Anterior cingulate cortex (tissue), 58 donors: ENCODE measurements at regions not wholly inside any gene's neighbourhood (a gene's known extent, or its start where the extent isn't known, plus 50 kb on each side); places are given as distances from the start of the nearest gene placed in this dataset.

ENCODE experiments used
- DNase-seq, 58 donors: peaks; one replicate each; lab custom pipeline; 2025; lab: John Stamatoyannopoulos, UW

DNA sequence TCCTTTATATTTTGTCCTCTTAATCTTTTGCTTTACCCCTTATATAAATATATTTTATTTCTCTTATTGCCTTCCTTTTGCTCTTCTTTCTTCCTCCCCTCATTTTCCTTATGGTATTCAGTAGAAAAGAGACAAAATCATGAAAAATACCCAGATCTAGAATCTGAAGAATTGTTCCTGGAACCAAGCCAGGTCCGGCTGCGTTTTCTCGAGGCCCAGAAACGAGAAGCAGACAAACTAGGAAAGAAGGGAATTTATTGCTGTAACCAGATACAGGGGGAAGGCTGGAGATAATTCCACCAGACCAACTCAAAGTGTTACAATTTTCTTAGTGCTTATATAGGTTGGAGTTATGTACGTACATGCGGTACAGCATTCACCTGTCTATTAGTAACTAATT lies 328.7 kb downstream of the GABRG1 start:
- DNase-seq = no peak

DNA sequence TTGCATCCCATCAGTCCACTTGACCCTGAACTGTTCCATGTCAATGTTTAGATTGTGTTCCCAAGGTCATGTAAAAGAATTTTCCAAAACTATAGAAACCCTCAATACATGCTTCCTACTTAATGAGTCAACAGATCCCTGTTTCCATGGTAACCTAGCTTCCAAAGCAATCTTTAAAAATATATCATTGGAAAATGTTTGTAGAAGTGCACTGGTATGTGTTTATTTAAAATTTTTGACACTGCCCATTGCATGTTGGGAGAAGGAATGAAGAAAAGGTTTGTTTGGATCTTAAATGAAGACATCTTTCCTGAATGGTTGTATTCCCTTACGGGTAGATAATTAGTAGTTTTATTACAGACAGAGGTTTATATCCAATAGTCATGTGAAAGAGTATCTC lies 345.3 kb downstream of the GABRG1 start:
- DNase-seq = no peak

DNA sequence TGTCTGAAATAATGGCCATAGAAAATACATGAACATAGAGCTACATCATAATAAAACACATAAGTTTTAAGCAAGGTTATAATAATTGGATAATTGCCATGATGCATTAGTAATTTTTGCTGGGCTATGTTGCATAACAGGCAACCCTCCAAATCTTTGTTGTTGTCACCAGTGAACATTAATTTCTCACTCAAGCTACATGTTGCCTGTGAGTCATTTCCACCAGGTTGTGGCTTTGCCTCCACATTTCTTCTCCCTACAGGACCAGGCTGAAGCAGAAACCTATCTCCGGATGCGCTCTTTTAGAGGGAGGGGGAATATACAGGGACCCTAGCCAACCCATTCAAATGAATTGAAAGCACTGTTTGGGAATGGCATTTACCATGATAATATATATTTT lies 347.7 kb downstream of the GABRG1 start:
- DNase-seq = no peak

GRCh38 chr4:45770958-45771357 lies 352.9 kb downstream of the GABRG1 start:
- DNase-seq = no peak

DNA sequence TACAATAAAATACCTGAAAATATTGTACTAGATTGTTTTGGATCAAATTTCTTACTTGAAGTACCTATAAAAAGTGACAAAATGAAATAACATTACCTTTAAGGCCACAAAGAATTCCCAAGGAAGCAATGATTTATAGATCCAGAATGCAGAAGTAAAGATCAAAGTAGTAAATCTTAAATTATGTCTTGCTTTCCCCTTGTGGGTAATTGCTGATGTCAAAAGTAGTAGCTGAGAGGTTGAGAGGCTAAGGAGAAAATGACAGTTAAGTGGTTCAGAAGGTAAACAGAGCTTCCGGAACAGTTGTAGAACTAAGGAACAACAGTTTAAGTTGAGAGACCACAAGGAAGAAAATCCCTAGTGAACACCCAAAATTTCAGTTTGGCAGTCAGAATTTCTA lies 358.3 kb downstream of the GABRG1 start:
- no peak for DNase-seq

- no peak for DNase-seq
Measured at GRCh38 chr4:45751877-45752530, 371.9 kb downstream of the GABRG1 start.

DNA sequence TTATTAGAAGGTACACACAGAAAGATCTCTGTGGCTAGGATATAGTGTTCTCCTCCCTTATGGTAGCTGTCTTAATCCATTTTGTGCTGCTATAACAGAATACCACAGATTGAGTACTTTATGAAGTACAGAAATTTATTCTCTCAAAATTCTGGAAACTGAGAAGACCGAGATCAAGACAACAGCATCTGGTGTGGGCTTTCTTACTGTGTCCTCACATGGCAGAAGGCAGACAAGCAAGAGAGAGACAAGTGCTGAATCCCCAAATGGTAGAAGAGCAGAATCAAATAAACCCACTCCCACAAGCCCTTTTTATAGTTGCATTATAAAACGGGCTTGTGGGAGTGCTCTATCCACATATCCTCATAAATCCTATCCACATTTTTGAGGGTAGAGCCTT lies 373.1 kb downstream of the GABRG1 start:
- DNase-seq = no peak

DNA sequence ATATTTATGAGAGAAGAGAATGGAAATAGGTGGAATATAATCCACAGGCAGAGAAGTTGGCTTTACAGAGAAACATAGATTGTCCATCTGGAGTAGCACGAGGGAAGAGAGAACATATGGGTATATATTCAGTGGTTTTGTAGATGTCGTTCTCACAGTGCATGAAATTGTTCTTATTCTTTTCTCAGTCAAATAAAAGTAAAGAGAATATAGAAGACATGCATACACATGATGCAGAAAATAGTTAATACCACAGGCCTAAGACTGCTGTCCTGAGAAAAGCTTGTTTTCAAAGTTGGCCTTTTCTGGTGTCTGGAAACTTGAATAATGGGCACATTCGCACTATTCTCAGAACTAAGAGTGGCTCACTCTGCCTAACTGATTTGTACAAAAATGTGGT lies 378.1 kb downstream of the GABRG1 start:
- DNase-seq = no peak

- DNase-seq = no peak
Measured at GRCh38 chr4:45741897-45742296, 382.0 kb downstream of the GABRG1 start.

GRCh38 chr4:45732161-45732560 lies 391.7 kb downstream of the GABRG1 start:
- DNase-seq = no peak

GRCh38 chr4:45716093-45716492 lies 407.8 kb downstream of the GABRG1 start:
- DNase-seq = no peak

DNA sequence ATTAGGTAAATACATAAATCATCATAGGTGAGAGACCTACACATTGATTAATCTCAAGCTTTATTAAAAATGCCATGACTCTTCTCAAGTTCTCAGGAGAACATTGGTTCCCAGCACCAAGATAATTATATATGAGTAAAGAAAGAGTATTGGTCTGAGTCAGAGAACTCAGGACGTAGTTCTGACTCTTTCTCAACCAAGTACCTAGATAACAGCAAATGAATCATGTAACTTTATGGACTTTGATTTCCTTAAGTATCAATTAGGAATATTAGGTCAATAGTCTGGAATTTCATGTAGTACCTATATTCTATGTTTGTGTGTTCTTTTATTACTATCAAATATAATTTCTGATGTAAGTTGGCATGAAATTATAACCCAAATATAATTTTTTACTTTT lies 409.9 kb downstream of the GABRG1 start:
- DNase-seq = no peak

- no peak for DNase-seq
Measured at GRCh38 chr4:45701621-45702020, 422.2 kb downstream of the GABRG1 start.

DNA sequence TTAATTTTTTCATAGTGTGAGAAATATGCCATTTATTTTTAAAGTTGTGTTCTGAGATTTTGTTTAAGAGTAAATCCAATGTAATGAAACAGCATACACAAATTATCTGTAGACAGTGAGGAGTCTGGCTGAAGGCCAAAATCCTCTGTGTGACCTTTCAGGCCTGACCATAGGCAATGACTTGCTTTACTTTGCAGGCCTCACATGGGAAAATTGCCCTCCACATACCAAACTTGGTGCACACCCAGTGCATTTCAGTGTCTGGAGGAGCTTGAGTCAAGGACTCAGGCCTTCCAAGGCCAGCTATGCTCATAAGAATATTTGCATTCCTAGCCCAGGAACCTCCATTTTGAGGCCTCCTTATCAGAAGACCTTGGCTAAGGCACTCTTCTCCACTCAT lies 430.1 kb downstream of the GABRG1 start:
- no peak for DNase-seq

DNA sequence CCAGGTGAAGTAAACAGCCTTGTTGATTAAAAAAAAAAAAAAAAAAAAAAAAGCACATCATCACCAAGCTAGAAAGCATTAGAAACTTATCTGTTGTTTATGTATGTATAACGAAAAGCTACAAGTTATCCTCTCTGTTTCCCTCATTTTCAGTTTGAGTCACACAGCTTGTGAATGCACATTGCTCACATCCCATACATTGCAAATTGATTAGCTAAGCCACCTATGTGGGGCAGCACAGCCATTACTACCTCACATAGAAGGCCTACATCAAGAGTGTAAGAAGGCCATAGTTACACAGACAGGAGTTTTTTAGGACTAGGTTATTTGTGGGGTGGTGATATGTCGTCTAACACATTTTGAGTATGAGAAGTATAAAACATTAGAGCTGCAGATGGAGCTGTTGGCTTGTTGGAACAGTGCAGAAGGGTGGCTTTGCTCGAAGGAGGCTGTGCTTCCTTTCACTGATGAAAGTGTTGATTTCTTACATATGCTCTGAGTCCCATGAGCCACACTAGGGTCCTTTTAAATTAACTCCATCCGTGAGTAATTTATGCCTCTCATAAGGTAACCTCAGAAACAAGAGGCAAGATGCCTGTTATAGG lies 431.6 kb downstream of the GABRG1 start:
- DNase-seq = no peak

DNA sequence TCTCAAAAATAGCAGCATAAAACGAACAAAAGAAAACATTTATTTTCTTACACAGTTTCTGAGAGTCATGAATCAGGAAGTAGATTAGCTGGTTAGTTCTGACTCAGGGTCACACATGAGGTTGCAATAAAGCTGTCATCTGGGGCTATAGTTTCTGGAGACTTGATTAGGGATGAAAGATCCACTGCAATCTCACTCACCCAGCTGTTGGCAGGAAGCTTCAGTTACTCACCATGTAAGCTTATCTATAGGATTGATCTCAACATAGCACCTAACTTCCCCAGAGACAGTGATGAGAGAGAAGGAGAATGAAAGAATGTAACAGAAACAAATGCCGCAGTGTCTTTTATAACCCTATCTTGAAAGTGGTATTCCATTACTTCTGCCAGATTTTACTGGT lies 435.5 kb downstream of the GABRG1 start:
- DNase-seq = no peak

DNA sequence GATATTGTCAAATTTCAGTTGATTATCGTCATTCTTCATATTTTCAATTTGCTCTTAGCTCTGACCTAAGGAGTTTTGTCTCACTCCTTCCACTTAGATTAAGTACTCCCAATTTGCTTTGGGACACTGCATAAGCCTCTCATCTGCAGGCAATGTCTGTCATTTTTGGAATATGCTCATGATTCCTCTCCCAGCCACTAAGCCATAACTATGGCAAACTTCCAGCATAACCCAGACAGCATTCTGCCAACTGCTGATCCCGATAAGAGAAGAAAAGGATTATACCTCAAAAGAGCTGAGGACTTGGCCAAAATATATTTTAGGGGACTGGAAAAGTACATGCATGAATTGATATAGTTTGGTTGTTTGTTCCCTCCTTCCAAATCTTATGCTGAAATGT lies 444.4 kb downstream of the GABRG1 start:
- no peak for DNase-seq

GRCh38 chr4:45668128-45668527 lies 455.7 kb downstream of the GABRG1 start:
- DNase-seq = no peak

DNA sequence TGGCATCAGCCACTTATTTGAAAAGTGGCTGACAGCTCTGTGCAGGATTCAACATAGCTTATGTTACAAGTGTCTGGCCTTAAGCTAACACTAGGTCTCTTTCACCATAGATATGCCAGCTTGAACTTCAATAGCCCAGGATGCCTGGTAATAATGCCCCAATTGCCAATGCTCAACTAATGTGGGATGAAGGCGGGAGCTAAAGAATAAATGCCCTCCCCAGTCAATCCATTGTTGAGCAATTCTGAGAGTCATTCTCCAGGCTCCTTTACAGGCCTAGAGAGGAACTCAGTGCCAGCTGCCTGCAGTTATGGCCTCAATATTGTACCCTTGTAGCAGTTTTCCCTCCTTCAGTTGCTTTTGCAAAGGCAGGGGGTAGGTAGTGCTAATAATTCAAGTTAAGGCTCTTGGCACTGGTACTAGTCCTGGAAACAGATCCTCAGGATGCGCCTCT lies 460.2 kb downstream of the GABRG1 start:
- DNase-seq = peak in 3 of 58 donors; percentile 0 to 1 (median 1)

- DNase-seq = peak in 28 of 58 donors; percentile 0 to 69 (median 15)
Measured at GRCh38 chr4:45663003-45663402, 460.9 kb downstream of the GABRG1 start.

DNA sequence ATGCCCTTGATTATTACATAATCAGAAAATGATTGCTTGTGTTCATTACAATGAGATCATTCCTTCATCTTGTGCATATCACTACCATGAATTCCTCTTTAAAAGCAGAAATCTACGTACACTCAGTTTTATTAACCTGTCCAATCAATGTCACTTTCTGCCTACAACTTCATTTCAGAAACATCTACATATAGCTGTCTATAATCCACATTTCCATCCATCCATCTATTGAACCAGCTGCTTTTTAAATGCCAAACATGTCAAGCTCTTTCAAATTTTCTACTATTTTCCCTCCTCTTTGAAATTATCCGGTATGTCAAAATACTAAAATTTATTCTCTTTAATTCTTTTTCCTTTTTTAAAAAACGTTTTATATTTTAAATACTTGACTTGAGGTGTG lies 462.0 kb downstream of the GABRG1 start:
- no peak for DNase-seq

GRCh38 chr4:45650545-45650944 lies 473.3 kb downstream of the GABRG1 start:
- no peak for DNase-seq

DNA sequence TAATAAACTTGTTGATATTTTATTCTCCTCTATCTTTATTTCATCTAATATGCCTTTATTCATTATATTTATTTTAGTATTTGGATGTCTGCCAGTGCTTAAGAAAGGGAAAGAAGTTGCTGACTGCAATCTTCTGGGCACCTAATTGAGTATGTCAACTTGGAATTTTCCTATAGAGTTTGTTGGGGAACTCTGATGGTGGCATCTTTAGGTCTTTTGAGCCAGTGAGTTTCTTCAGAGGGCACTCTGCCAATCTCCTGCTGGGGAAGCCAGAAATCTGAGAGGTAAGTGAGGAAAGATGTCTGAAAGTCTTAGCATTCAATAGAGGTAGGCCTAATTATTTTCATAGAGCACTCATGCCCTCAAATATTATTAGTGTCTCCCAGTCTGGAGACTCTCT lies 475.0 kb downstream of the GABRG1 start:
- no peak for DNase-seq
